GM18870 (cell line): ENCODE measurements at regions not wholly inside any gene's neighbourhood (a gene's known extent, or its start where the extent isn't known, plus 50 kb on each side); places are given as distances from the start of the nearest gene placed in this dataset.

Experiments used
- ATAC-seq: cut with Tn5 transposase; IDR thresholded peaks from one replicate; pipeline ENCODE4 v1.9.1; 2021; ENCODE audit warnings: moderate library complexity; ENCODE audit not compliant: unreplicated experiment

GRCh38 chr3:8239095-8239494 lies 262.5 kb upstream of the LMCD1 start:
- no peak for ATAC-seq

DNA sequence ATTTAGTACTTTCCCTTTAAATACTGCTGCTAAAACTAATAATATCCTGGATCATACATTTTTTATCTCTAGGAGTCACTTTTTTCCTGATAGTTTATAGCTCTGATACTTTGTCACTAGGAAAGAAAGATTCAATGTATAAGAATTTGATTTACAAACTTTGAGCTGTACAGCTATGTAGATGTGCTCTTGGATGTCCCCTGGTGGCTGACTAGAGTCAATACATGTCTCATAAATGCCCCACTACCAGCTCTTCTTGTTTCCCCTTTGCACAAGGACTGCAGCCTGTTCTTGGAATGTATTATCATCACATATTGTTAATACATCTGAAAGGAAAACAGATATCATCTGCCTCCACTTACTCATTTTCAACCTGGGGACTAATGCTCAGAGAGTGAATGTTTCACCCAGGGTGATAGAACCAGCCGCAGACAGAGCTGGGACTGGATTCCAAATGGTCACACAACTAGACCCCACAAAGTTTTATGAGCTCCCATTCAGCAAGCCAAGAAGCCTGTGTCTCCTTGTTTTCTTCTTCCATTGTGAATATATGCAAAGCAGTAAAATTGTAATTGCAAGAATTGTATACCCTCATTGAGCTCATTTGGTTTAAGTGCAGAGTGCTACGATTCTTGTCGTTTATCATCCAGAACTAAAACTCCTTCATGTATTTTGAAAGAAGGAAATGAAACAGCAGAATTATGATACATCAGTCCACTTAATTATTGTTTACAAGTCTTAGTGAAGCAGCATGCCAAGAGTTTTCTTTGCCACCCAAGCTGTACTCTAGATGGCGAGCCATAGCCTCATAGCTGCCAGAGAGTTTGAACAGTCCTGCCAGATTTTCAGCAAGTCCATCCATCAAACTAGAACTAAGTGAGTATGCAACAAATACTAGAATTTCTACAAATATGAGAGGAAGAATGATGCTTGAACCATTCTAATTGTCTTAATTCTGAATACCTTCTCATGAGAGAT lies 261.6 kb upstream of the LMCD1 start:
- peak; percentile 91 for ATAC-seq

- ATAC-seq: no peak
Measured at GRCh38 chr3:8246070-8246469, 255.6 kb upstream of the LMCD1 start.

DNA sequence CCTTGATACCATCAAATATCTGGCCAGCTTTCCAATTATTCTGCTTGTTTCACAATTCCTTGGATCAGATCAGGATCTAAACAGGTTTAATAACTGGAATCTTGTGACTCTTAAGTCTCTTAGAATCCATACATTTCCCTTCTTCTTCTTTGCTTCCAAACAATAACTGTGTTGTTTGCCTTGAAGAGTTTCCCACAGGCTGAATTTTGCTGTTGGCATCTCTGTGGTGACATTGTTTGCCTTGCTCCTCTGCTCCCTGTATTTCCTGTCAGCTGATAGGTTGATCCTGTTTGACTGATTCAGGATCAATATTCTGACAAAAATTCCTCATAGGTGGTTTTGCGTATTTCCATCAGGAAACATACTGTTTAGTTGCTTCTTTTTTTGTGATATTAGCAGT lies 248.4 kb upstream of the LMCD1 start:
- ATAC-seq: no peak

GRCh38 chr3:8254489-8254888 lies 247.1 kb upstream of the LMCD1 start:
- ATAC-seq: no peak

GRCh38 chr3:8255725-8256124 lies 245.9 kb upstream of the LMCD1 start:
- ATAC-seq: no peak

DNA sequence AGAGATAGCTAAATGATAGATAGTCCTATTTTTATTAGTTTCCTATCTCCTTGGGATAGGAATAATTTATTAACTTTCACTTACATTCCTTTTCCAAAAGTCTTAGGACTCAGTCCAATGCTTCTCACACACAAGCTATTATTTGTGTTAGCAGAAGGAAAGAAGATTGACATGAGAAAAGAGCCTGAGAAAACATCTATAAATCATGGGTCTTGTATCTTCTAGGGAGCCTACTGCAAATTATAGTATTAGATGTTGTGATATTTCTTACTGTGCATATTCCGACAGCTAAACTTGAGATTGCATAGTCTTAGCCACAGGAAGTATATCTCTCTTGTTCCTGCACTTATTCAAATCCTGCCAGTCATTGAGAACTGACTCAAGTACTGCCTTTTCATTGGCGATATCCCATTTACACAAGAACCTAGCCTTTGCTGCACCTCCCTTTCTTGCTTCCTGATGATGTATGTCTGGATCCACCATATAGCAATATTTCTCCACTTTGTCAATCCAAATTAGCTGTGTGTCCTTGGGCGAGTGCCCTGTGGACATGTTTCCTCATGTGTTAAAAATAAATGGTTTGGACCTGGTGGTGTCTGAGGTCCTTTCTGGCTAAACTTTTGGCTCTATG lies 245.1 kb upstream of the LMCD1 start:
- ATAC-seq: no peak

- ATAC-seq: no peak
Measured at GRCh38 chr3:8261018-8261417, 240.6 kb upstream of the LMCD1 start.

GRCh38 chr3:8266730-8267131 lies 234.9 kb upstream of the LMCD1 start:
- no peak for ATAC-seq

- ATAC-seq: no peak
Measured at GRCh38 chr3:8273479-8273878, 228.1 kb upstream of the LMCD1 start.

DNA sequence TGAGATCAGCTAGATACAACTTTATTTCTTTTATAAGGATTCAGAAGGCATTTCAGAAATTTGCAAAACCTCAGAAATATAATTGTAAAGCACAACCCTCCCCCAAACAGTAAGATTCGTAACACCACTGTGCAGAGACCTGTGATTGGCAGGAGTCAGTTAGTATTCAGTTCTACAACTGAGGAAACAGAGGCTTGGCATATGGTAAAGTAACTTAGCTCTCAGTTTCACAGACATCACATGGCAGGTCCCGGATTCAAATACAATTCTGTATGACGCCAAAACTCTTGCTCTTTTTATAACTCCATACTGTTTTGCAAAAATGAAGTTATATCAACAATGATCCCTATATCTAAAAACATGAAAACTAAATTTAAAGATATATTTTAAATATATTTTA lies 225.6 kb upstream of the LMCD1 start:
- ATAC-seq: no peak

GRCh38 chr3:8276506-8276905 lies 225.1 kb upstream of the LMCD1 start:
- ATAC-seq: no peak

- no peak for ATAC-seq
Measured at GRCh38 chr3:8278448-8278847, 223.2 kb upstream of the LMCD1 start.

GRCh38 chr3:8279476-8279875 lies 222.1 kb upstream of the LMCD1 start:
- no peak for ATAC-seq

DNA sequence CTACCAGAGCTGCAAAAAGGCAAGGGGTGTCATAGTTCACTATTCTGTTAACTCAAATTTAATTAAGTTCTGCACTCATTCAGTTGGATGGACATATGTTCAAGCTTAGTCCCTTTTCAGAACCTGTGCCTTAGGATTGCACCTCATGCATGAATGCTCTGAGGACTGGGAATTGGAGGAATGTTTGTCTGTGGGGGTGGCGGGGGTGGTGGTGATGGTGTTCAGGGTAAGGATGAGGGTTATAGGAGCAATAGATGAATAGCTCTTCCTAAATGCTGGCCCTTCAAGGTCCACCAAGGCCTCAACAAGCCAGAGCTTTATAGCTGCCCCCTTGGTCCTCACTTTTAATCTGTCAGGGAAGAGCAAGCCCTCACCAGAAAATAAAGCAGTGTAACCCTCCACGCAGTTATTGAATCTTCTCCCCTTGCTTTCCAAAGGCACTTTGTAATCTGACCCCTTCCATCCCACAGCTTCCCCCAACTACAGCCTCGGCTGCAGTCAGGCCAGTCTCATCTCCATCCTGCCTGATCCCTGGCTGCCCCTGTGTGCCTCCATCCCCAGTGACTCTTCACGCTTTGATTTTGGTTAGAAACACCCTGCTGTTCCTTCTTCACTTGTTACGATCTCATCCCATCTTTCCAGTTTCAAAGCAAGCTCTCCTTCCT lies 221.6 kb upstream of the LMCD1 start:
- no peak for ATAC-seq

DNA sequence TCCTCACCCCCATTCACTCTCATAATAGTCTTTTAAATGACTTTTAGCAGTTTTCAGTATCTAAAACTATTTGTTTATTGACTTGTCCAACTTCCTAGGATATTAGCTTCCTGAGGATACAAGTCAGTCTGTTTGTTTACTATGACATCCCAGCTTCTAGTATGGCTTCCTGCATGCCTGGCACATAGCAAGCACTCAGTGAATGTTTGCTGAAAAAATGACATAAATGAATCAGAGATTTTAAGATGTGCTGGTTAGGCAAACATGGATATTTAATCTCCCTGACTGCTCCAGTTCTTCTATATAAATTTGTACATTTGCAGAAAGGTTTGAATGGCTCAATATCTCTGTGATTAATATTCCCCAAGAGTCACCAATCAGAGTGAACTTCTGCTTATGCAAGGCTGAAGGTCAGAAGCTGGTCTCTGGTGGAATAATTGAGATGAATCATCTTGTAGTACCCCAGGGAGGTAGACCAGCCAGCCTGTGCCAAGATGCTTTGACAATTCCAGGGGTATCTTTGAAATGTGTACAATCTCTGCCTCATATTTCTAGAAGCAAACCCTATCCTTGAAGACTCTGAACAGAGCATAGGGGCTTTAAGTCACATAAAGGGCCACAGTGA lies 219.0 kb upstream of the LMCD1 start:
- no peak for ATAC-seq

DNA sequence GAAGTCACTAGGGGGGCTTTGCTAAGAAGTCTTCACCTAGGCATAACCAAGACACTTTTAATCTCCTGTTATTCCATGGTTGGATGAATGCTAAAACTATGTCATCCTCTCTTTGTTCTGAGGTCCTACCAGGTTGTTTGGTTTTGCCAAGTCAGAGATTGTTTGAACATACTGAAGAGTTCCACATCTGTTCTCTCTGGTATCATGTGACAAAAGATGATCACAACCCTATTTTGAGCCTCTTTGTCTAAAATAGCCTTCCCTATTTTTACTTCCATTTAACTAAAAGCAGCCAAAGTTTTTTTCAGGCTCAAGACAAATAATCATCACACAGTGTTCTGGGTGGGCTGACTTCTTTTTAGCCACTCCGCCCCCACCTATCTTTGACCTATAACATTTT lies 218.4 kb upstream of the LMCD1 start:
- no peak for ATAC-seq

DNA sequence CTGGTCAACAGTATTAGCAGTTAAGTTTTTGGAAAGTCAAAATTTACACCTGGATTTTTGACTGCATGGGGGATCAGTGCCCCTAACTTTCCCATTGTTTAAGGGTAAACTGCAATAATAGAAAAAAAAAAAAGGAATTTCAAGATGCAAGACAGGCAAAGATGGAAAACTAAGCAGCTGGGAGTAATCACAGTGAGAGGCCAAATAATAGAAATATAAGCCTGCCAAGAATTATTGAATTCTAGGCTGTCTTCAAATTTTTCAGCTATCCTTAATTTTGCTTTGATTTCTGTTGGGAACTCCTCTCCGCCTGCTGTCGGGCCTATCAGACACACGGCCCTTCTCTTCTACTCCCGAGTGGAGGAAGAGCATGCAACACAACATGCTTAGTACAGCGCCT lies 215.5 kb upstream of the LMCD1 start:
- ATAC-seq: no peak

DNA sequence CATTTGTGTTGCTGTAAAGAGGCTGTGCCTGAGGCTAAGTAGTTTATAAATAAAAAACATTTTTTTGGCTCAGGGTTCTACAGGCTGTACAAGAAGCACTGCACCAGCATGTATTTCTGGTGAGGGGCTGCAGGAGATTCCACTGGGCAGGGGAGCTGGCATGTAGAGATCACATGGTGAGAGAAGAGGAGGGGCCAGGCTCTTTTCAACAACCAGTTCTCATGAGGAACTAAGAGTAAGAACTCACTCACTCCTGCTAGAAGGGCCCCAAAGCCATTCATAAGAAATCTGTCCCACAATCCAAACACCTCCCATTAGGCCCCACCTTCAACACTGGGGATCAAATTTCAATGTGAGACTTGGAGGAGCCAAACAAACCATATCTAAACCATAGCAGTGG lies 214.9 kb upstream of the LMCD1 start:
- no peak for ATAC-seq

GRCh38 chr3:8290611-8291010 lies 211.0 kb upstream of the LMCD1 start:
- no peak for ATAC-seq

GRCh38 chr3:8296461-8296860 lies 205.2 kb upstream of the LMCD1 start:
- ATAC-seq: no peak
